HEK293T (cell line): ENCODE measurements at regions not wholly inside any gene's neighbourhood (a gene's known extent, or its start where the extent isn't known, plus 50 kb on each side); places are given as distances from the start of the nearest gene placed in this dataset.

Experiments used
- CTBP1 ChIP-seq: fragments of 450-650 bp; IDR thresholded peaks from 2 replicates; pipeline ENCODE4 v1.6.1; 2016; ENCODE audit warnings: borderline replicate concordance
- L3MBTL2 ChIP-seq: fragments of 450-650 bp; conservative IDR thresholded peaks from 2 replicates; pipeline ENCODE4 v1.6.1; 2016; ENCODE audit warnings: mild to moderate bottlenecking
- SP1 ChIP-seq: fragments of 450-650 bp; IDR thresholded peaks from 2 replicates; pipeline ENCODE4 v1.6.1; 2017

- TF ChIP-seq L3MBTL2 (no peak), CTBP1 (no peak), SP1 (no peak)
Measured at GRCh38 chr1:234958706-234959657, 169.7 kb downstream of the TOMM20 start.
